PC-3 (cell line): ENCODE measurements at regions not wholly inside any gene's neighbourhood (a gene's known extent, or its start where the extent isn't known, plus 50 kb on each side); places are given as distances from the start of the nearest gene placed in this dataset.

Source experiments
- ATAC-seq: fragments of 200-7000 bp; cut with Tn5 transposase; 2 replicates; pipeline ENCODE4 v1.9.1; 2020; ENCODE audit warnings: mild to moderate bottlenecking, moderate library complexity
- BruUV-seq: library from RNA; stranded (reverse); fragments of 400-500 nt; replicated peaks from 2 replicates; lab custom pipeline; 2021; lab: Mats Ljungman, UMichigan
- CTCF ChIA-PET: fragments of 300-600 bp; sonication (Branson Sonifier 250); formaldehyde crosslinking; loops from one replicate; lab custom pipeline; 2022; ENCODE audit warnings: antibody characterized with exemption; lab: Charles Lee
- POLR2A ChIA-PET: fragments of 300-600 bp; sonication (Branson Sonifier 250); formaldehyde crosslinking; loops from one replicate; lab custom pipeline; 2022; ENCODE audit warnings: antibody characterized with exemption; ENCODE audit not compliant: unreplicated experiment; lab: Charles Lee
- DNase-seq: peaks from one replicate; pipeline ENCODE4 v3.0.0-alpha.2; 2015
- H2AFZ ChIP-seq: fragments of 300-600 bp; sonication (generic); 2 replicates; pipeline ENCODE4 v1.6.0; 2016; ENCODE audit warnings: antibody characterized with exemption, low read length
- H3F3A ChIP-seq: fragments of 300-600 bp; sonication (generic); one replicate; pipeline ENCODE4 v1.6.0; 2017; ENCODE audit warnings: antibody characterized with exemption, low read length, control low read depth, mild to moderate bottlenecking; ENCODE audit not compliant: unreplicated experiment
- H3K27ac ChIP-seq: fragments of 300-600 bp; sonication (generic); 2 replicates; pipeline ENCODE4 v1.5.1; 2016; ENCODE audit warnings: mild to moderate bottlenecking, low read length
- H3K27me3 ChIP-seq: fragments of 300-600 bp; sonication (generic); 2 replicates; pipeline ENCODE4 v1.6.1; 2016; ENCODE audit warnings: low read length, mixed read lengths
- H3K36me3 ChIP-seq: fragments of 300-600 bp; sonication (generic); 2 replicates; pipeline ENCODE4 v1.6.1; 2016; ENCODE audit warnings: low read depth, mixed run types, low read length, mixed read lengths
- H3K4me1 ChIP-seq: fragments of 300-600 bp; sonication (generic); 2 replicates; pipeline ENCODE4 v1.5.1; 2016; ENCODE audit warnings: low read length; ENCODE audit not compliant: insufficient read depth
- H3K4me2 ChIP-seq: fragments of 300-600 bp; sonication (generic); 2 replicates; pipeline ENCODE4 v1.6.0; 2016; ENCODE audit warnings: low read length
- H3K4me3 ChIP-seq: fragments of 300-600 bp; sonication (generic); 2 replicates; pipeline ENCODE4 v1.5.1; 2016; ENCODE audit warnings: mild to moderate bottlenecking, low read length, mixed read lengths
- H3K79me2 ChIP-seq: fragments of 300-600 bp; sonication (generic); 2 replicates; pipeline ENCODE4 v1.6.1; 2017; ENCODE audit warnings: low read length, mixed read lengths
- H3K9ac ChIP-seq: fragments of 300-600 bp; sonication (generic); 2 replicates; pipeline ENCODE4 v1.6.0; 2016; ENCODE audit warnings: mild to moderate bottlenecking, low read length
- H3K9me2 ChIP-seq: fragments of 300-600 bp; sonication (generic); replicated peaks from 2 replicates; pipeline ENCODE4 v1.6.1; 2016; ENCODE audit warnings: mixed run types, low read length, mixed read lengths
- H3K9me3 ChIP-seq: fragments of 300-600 bp; sonication (generic); 2 replicates; pipeline ENCODE4 v1.6.1; 2016; ENCODE audit warnings: low read length, mixed read lengths
- H4K20me1 ChIP-seq: fragments of 300-600 bp; sonication (generic); 2 replicates; pipeline ENCODE4 v1.6.1; 2016; ENCODE audit warnings: low read length, mixed read lengths
- CTCF ChIP-seq: fragments of 300-600 bp; sonication (generic); conservative IDR thresholded peaks from 2 replicates; pipeline ENCODE4 v1.5.1; 2017; ENCODE audit warnings: antibody characterized with exemption, low read depth, mild to moderate bottlenecking, low read length
- EZH2 ChIP-seq: fragments of 300-600 bp; sonication (generic); IDR thresholded peaks from one replicate; pipeline ENCODE4 v1.6.1; 2017; ENCODE audit warnings: antibody characterized with exemption, mild to moderate bottlenecking, low read length; ENCODE audit not compliant: unreplicated experiment
- EZH2phosphoT487 ChIP-seq: fragments of 300-600 bp; sonication (generic); IDR thresholded peaks from 2 replicates; pipeline ENCODE4 v1.6.1; 2018; ENCODE audit warnings: mild to moderate bottlenecking, antibody characterized with exemption, low read length, borderline replicate concordance
- intact Hi-C: fragments of 100-400 bp; cut with micrococcal nuclease; formaldehyde crosslinking; loops from 2 replicates; pipeline ENCODE4 v1.9.0; 2023

- Histone ChIP-seq H3K4me1 (no peaks in the 10 kb centered on the region), H3K4me3 (no peak overlapping the region), H3K79me2 (no peaks in the 10 kb centered on the region), H3K27me3 (no peaks in the 10 kb centered on the region), H3K9ac (no peak overlapping the region), H3K9me3 (no peaks in the 10 kb centered on the region), H3K9me2 (no peaks in the 10 kb centered on the region), H4K20me1 (no peaks in the 10 kb centered on the region), H3F3A (no peaks in the 10 kb centered on the region), H3K27ac (no peak overlapping the region), H3K4me2 (no peak overlapping the region), H2AFZ (no peak overlapping the region), H3K36me3 (no peaks in the 10 kb centered on the region)
- no peak for TF ChIP-seq EZH2phosphoT487
- TF ChIP-seq CTCF: no peak
- TF ChIP-seq EZH2: no peak
- DNase-seq (no peak), ATAC-seq (no peak)
- ChIA-PET POLR2A (no interaction called here), CTCF (no interaction called here)
- no TSS peak for BruUV-seq
- intact Hi-C loops: no loop called here
Observed at GRCh38 chr7:138317044-138317596, 142.9 kb upstream of the TRIM24 start.

GRCh38 chr7:138324941-138325340 lies 135.1 kb upstream of the TRIM24 start:
- DNase-seq (no peak), ATAC-seq (no peak)
- no peak overlapping the region for H2AFZ ChIP-seq
- no peaks in the 10 kb centered on the region for H3K9me3 ChIP-seq
- TF ChIP-seq EZH2phosphoT487 (no peak), EZH2 (no peak), CTCF (no peak)
- H3K4me2 ChIP-seq: no peak overlapping the region
- no TSS peak for BruUV-seq
- H3K4me3 ChIP-seq: no peak overlapping the region
- intact Hi-C loops: no loop called here
- no peak overlapping the region for H3K27ac ChIP-seq
- ChIA-PET POLR2A (no interaction called here), CTCF (interaction anchor here (0.6 kb wide), 1 partner anchor 1322 kb away, joined by 6 read pairs; no protein-coding TSS in a partner anchor)
- no peaks in the 10 kb centered on the region for H3K79me2 ChIP-seq
- H3K4me1 ChIP-seq: no peaks in the 10 kb centered on the region
- H3K36me3 ChIP-seq: no peaks in the 10 kb centered on the region
- H4K20me1 ChIP-seq: no peaks in the 10 kb centered on the region
- no peak overlapping the region for H3K9ac ChIP-seq
- no peaks in the 10 kb centered on the region for H3K27me3 ChIP-seq
- H3K9me2 ChIP-seq: no peaks in the 10 kb centered on the region
- no peaks in the 10 kb centered on the region for H3F3A ChIP-seq

GRCh38 chr7:138325434-138325833 lies 134.6 kb upstream of the TRIM24 start:
- TF ChIP-seq EZH2 (no peak), EZH2phosphoT487 (no peak), CTCF (no peak)
- ATAC-seq: no peak
- Histone ChIP-seq H3K79me2 (no peaks in the 10 kb centered on the region), H3K9me3 (no peaks in the 10 kb centered on the region), H3K27ac (no peak overlapping the region), H3K9me2 (no peaks in the 10 kb centered on the region), H3K36me3 (no peaks in the 10 kb centered on the region), H3K9ac (no peak overlapping the region), H3K4me1 (no peaks in the 10 kb centered on the region), H3K4me3 (no peak overlapping the region), H3K27me3 (no peaks in the 10 kb centered on the region), H3K4me2 (no peak overlapping the region), H2AFZ (no peak overlapping the region), H3F3A (no peaks in the 10 kb centered on the region), H4K20me1 (no peaks in the 10 kb centered on the region)
- POLR2A ChIA-PET: no interaction called here
- peak; percentile 35 for DNase-seq
- no TSS peak for BruUV-seq
- intact Hi-C loops: no loop called here
- CTCF ChIA-PET: no interaction called here
